Esophagus muscularis mucosa (tissue), 4 donors: ENCODE measurements at regions not wholly inside any gene's neighbourhood (a gene's known extent, or its start where the extent isn't known, plus 50 kb on each side); places are given as distances from the start of the nearest gene placed in this dataset.

Experiments
- EP300 ChIP-seq: sonication (generic); formaldehyde crosslinking; IDR thresholded peaks from one replicate; pipeline ENCODE4 v1.6.1; 2017; ENCODE audit warnings: antibody characterized with exemption
- POLR2A ChIP-seq: fragments of 450-650 bp; IDR thresholded peaks from one replicate; pipeline ENCODE4 v1.6.1; 2017; ENCODE audit warnings: antibody characterized with exemption, moderate library complexity, mild to moderate bottlenecking, low read depth
- POLR2AphosphoS5 ChIP-seq, 2 donors: sonication (generic); formaldehyde crosslinking; IDR thresholded peaks; one replicate each; pipeline ENCODE4 v1.6.1; 2017; ENCODE audit warnings: antibody characterized with exemption in 2 of 2
- TF ChIP-seq, protein P1 (sequence below), 3 experiments: fragments of 200-600 bp in 2 of 3; fragments of 450-650 bp in 1 of 3; sonication (generic) in 2 of 3; IDR thresholded peaks; one replicate each; pipeline ENCODE4 v1.5.1; 2017 to 2019; ENCODE audit warnings: antibody characterized with exemption in 3 of 3, mild to moderate bottlenecking in 2 of 3, moderate library complexity in 1 of 3

DNA sequence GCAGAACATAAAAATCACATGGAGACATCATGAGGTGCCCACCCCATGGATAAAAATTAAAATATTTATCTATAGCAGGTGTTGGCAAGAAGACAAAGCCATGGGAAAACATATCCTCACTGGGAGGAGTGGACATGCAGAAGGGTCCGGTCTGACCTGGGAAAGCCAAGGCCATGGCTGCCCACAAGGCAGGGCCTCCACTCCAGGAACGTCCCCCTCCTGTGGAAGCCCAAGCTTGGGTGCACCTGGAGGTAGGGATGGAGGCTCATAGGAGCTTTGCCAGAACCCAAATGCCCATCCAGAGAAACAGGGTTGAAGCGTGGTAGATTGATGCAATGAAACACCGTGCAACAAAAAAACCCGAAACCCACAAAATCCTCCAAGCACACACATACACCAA, 81.4 kb upstream of the COL5A1 start:
- TF ChIP-seq POLR2A, result no peak
- TF ChIP-seq POLR2AphosphoS5 (IDR thresholded peaks at IDR 0.05), result no peak
- TF ChIP-seq, protein P1, sequence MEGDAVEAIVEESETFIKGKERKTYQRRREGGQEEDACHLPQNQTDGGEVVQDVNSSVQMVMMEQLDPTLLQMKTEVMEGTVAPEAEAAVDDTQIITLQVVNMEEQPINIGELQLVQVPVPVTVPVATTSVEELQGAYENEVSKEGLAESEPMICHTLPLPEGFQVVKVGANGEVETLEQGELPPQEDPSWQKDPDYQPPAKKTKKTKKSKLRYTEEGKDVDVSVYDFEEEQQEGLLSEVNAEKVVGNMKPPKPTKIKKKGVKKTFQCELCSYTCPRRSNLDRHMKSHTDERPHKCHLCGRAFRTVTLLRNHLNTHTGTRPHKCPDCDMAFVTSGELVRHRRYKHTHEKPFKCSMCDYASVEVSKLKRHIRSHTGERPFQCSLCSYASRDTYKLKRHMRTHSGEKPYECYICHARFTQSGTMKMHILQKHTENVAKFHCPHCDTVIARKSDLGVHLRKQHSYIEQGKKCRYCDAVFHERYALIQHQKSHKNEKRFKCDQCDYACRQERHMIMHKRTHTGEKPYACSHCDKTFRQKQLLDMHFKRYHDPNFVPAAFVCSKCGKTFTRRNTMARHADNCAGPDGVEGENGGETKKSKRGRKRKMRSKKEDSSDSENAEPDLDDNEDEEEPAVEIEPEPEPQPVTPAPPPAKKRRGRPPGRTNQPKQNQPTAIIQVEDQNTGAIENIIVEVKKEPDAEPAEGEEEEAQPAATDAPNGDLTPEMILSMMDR (IDR thresholded peaks at IDR 0.05), result no peak
- no peak for TF ChIP-seq EP300
